WERI-Rb-1 (cell line): ENCODE measurements at regions not wholly inside any gene's neighbourhood (a gene's known extent, or its start where the extent isn't known, plus 50 kb on each side); places are given as distances from the start of the nearest gene placed in this dataset.

Experiments used
- DNase-seq: peaks from one replicate; pipeline ENCODE4 v3.0.0-alpha.2; 2020
- H3K27ac ChIP-seq: fragments of 250-450 bp; sonication (Bioruptor Pico); 2 replicates; pipeline ENCODE4 v1.5.1; 2020; ENCODE audit warnings: mild to moderate bottlenecking, moderate library complexity
- H3K27me3 ChIP-seq: fragments of 250-450 bp; sonication (Bioruptor Pico); 2 replicates; pipeline ENCODE4 v1.5.1; 2021; ENCODE audit warnings: mild to moderate bottlenecking, low read depth, moderate library complexity; ENCODE audit not compliant: insufficient read depth, severe bottlenecking
- H3K36me3 ChIP-seq: fragments of 250-450 bp; sonication (Bioruptor Pico); 2 replicates; pipeline ENCODE4 v1.5.1; 2020; ENCODE audit warnings: mild to moderate bottlenecking, moderate library complexity
- H3K4me3 ChIP-seq: 2 replicates; pipeline ENCODE4 v1.5.1; 2011; ENCODE audit warnings: low read depth, mild to moderate bottlenecking, control low read depth, low read length
- H3K9me3 ChIP-seq: fragments of 250-450 bp; sonication (Bioruptor Pico); 2 replicates; pipeline ENCODE4 v1.5.1; 2021; ENCODE audit warnings: mild to moderate bottlenecking, moderate library complexity; ENCODE audit not compliant: severe bottlenecking
- TF ChIP-seq, protein P1 (sequence below): IDR thresholded peaks from 2 replicates; pipeline ENCODE4 v1.5.1; 2011; ENCODE audit warnings: low read depth, mild to moderate bottlenecking, control low read depth, inconsistent platforms, low read length

DNA sequence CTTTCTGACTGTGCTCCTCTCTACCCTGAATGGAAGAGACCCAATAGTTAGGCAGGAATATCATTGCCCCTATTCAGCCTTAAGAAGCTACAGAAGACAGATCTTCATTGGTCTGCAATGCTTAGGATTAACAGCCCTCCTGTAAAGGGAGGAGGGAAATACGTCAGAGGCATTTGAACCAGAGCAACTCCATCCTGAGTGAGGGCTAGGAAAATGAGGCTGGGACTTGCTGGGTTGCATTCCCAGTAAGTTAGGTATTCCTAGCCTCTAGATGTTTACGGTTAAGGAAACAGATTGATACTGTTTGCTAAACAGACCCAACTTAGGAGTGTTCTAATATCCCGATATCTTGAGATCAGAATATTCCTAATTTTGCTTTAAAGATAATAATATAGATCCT, 63.5 kb downstream of the PCDH18 start:
- H3K27ac ChIP-seq: no peak overlapping the region
- H3K4me3 ChIP-seq: no peak overlapping the region
- TF ChIP-seq, protein P1, sequence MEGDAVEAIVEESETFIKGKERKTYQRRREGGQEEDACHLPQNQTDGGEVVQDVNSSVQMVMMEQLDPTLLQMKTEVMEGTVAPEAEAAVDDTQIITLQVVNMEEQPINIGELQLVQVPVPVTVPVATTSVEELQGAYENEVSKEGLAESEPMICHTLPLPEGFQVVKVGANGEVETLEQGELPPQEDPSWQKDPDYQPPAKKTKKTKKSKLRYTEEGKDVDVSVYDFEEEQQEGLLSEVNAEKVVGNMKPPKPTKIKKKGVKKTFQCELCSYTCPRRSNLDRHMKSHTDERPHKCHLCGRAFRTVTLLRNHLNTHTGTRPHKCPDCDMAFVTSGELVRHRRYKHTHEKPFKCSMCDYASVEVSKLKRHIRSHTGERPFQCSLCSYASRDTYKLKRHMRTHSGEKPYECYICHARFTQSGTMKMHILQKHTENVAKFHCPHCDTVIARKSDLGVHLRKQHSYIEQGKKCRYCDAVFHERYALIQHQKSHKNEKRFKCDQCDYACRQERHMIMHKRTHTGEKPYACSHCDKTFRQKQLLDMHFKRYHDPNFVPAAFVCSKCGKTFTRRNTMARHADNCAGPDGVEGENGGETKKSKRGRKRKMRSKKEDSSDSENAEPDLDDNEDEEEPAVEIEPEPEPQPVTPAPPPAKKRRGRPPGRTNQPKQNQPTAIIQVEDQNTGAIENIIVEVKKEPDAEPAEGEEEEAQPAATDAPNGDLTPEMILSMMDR: no peak
- peaks cover 8% of the 10 kb centered on the region for H3K9me3 ChIP-seq
- no peak for DNase-seq
- H3K36me3 ChIP-seq: no peaks in the 10 kb centered on the region
- no peaks in the 10 kb centered on the region for H3K27me3 ChIP-seq

DNA sequence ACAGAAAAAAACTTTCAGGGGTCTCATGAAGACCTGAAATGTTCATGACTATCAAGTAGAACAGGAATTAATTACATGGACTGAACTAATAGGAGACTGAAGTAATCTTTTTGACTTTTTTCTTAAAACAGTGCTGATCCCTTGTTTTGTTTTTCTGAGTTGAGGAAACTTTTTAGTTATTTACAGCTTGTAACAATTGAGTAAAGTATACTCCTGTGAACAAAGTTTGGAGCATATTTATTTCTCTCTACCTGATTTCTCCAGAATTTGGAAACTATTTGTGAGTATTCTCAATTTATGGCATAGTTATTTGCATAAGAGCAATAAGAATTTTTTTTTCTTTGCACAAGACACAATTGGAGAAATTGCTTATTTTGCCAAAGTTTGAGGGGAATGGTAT, 64.8 kb downstream of the PCDH18 start:
- DNase-seq: no peak

DNA sequence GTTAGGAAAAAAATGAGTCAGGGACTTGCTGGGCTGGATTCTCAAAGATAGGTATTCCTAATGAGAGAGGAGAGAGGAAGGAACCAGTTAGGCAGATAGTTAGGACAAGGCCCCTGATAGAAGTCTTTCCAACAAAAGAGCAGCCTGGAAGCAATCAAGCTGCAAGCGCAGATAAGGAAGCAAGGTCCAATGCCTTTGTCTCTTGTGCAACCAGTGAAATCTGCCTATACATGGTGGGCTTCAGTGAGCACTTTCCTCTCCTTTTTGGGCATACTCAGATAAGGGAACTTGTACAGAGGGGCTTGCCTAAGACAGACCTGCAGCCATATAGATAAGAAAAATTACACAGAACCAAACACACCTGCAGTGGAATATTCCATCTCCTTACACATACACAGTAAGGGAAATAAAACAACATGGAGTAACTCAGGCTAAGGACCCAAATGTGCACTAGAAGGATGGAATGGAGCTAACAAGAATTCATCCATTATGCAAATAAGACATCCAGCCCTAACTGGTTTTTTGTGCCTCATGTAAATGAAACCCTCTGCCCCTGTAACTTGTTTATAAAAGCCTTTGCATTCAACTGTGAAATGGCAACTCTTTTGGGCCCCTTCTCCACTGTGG, 68.8 kb downstream of the PCDH18 start:
- TF ChIP-seq, protein P1: no peak
- Histone ChIP-seq H3K9me3 (peaks cover 8% of the 10 kb centered on the region), H3K27ac (no peak overlapping the region)

More for the DNA sequence above, 64.8 kb downstream of the PCDH18 start:
- TF ChIP-seq, protein P1: no peak
- peaks cover 8% of the 10 kb centered on the region for H3K9me3 ChIP-seq
- no peaks in the 10 kb centered on the region for H3K36me3 ChIP-seq
- no peak overlapping the region for H3K4me3 ChIP-seq
- H3K27me3 ChIP-seq: no peaks in the 10 kb centered on the region
- no peak overlapping the region for H3K27ac ChIP-seq

DNA sequence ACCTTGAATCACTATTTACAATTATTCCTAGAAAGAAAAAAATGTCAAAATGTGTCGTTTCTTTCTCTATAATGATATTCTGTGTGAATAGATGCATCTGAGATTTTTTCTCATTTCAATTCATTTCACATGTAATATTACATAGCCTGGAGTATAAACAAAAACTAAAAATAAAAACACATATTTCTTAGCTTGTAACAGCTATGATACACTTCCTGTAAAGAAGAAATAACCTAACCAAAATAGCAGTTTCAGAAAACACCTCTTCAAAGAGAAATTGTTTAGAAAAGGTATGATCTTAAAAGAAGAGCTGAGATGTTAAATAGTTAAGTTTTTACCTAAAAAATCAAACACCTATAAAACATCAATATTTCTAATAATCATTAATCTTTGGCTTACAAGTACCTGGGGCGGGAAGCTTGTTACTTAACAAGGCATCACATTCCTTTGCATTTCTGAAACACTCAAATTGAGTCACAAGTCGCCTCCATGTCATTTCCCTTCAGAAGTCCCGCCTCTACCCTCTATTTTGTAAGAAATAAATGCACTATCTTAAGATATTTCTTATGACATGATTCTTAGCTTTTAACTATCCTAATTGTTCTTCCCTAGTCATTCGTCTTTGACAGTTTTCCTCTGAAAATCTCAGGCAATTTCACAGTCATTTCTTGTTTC, 76.5 kb downstream of the PCDH18 start:
- Histone ChIP-seq H3K4me3 (no peak overlapping the region), H3K27me3 (no peaks in the 10 kb centered on the region), H3K27ac (no peak overlapping the region), H3K36me3 (no peaks in the 10 kb centered on the region), H3K9me3 (no peaks in the 10 kb centered on the region)
- DNase-seq: no peak
- TF ChIP-seq, protein P1: no peak

More for the DNA sequence above, 68.8 kb downstream of the PCDH18 start:
- DNase-seq: no peak
- Histone ChIP-seq H3K36me3 (no peaks in the 10 kb centered on the region), H3K27me3 (no peaks in the 10 kb centered on the region), H3K4me3 (no peak overlapping the region)

DNA sequence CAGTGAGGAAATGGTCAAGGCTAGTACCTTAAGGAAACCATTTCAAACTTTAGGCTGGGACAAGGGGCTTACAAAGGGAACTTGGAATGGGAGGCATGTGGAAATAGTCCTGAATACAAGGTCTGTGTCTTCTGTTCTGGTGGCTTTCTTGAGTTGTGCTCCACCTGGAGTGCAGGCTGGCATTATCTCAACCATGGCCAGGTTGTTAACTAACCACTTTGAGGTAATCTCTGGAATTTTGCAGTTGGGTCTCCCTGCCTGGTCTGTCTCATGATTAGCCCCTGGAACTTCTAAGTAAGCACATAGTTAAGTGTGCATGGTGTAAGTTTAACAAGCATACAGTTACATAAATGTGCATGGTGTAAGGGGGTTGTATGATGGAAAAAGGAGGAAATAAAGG, 77.5 kb downstream of the PCDH18 start:
- TF ChIP-seq, protein P1: no peak
- Histone ChIP-seq H3K4me3 (no peak overlapping the region), H3K9me3 (no peaks in the 10 kb centered on the region), H3K27ac (no peak overlapping the region), H3K27me3 (no peaks in the 10 kb centered on the region), H3K36me3 (no peaks in the 10 kb centered on the region)
- DNase-seq: no peak
